H1 (cell line): ENCODE measurements at regions not wholly inside any gene's neighbourhood (a gene's known extent, or its start where the extent isn't known, plus 50 kb on each side); places are given as distances from the start of the nearest gene placed in this dataset.

Experiments
- CBX5 ChIP-seq: fragments of 300-800, 300-1000 bp; sonication (generic); IDR thresholded peaks from 2 replicates; pipeline ENCODE4 v1.7.1; 2016; ENCODE audit warnings: antibody characterized with exemption, low read length, low read depth
- CTBP2 ChIP-seq: IDR thresholded peaks from 2 replicates; pipeline ENCODE4 v1.7.0; 2011; ENCODE audit warnings: borderline replicate concordance, mild to moderate bottlenecking, moderate library complexity, mixed read lengths, low read length; ENCODE audit not compliant: insufficient read depth, insufficient read length
- GABPA ChIP-seq: IDR thresholded peaks from 2 replicates; pipeline ENCODE4 v1.6.1; 2011; ENCODE audit warnings: mild to moderate bottlenecking, low read length, moderate library complexity, borderline replicate concordance; ENCODE audit not compliant: insufficient read depth
- JUND ChIP-seq: IDR thresholded peaks from 2 replicates; pipeline ENCODE4 v1.6.1; 2011; ENCODE audit warnings: mild to moderate bottlenecking, improper control_type of control experiment, low read length
- KDM1A ChIP-seq: fragments of 200-600, 300-600 bp; sonication (generic); IDR thresholded peaks from 2 replicates; pipeline ENCODE4 v1.7.1; 2016; ENCODE audit warnings: mild to moderate bottlenecking, low read length, borderline replicate concordance
- PHF8 ChIP-seq: fragments of 200-600 bp; sonication (generic); conservative IDR thresholded peaks from 2 replicates; pipeline ENCODE4 v1.7.1; 2012; ENCODE audit warnings: low read depth, mild to moderate bottlenecking, inconsistent platforms, low read length, moderate library complexity
- TAF1 ChIP-seq: IDR thresholded peaks from 2 replicates; pipeline ENCODE4 v1.6.1; 2011; ENCODE audit warnings: mild to moderate bottlenecking, low read depth, low read length
- ZNF274 ChIP-seq: IDR thresholded peaks from 2 replicates; pipeline ENCODE4 v1.7.0; 2012; ENCODE audit warnings: low read length, borderline replicate concordance; ENCODE audit errors: extremely low read depth

DNA sequence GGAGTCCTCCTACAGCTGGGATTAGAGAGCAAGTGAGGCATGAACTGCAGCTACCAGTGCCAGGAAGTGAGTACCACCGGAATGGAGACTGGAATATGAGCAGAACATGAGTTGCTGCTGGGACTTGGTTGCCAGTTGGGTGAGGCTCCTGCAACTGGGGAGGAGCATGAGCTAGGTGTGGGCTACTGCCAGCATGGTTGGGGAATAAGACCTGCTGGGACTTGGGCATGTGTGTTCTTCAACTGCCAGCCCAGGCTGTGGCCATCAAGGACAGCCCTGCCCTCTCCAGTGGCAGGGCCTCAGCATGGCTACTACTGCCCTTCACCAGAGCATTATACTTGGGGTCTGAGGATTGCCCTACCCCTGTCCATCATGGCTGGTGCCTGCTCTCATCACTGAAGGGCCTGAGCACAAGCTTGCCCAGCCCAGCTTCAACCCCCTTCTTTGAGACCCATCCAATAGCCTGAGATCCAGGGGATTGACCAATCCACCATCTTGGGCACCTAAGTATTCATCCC is 665.0 kb downstream of the ELAVL2 start (continued):
- TF ChIP-seq GABPA (no peak), PHF8 (no peak), ZNF274 (no peak), JUND (no peak), CBX5 (no peak), CTBP2 (no peak), TAF1 (no peak), KDM1A (no peak)
- TF ChIP-seq, all 59 proteins: peak for 0
